GM19438 (cell line): ENCODE measurements at regions not wholly inside any gene's neighbourhood (a gene's known extent, or its start where the extent isn't known, plus 50 kb on each side); places are given as distances from the start of the nearest gene placed in this dataset.

Experiments
- ATAC-seq: cut with Tn5 transposase; IDR thresholded peaks from one replicate; pipeline ENCODE4 v1.9.1; 2021; ENCODE audit warnings: low read depth; ENCODE audit not compliant: unreplicated experiment

GRCh38 chr1:209328196-209328595, 255.3 kb upstream of the CAMK1G start:
- ATAC-seq, result no peak

- ATAC-seq, result no peak
Observed at GRCh38 chr1:209335178-209335577, 248.3 kb upstream of the CAMK1G start.

- no peak for ATAC-seq
Observed at GRCh38 chr1:209341146-209341545, 242.4 kb upstream of the CAMK1G start.

DNA sequence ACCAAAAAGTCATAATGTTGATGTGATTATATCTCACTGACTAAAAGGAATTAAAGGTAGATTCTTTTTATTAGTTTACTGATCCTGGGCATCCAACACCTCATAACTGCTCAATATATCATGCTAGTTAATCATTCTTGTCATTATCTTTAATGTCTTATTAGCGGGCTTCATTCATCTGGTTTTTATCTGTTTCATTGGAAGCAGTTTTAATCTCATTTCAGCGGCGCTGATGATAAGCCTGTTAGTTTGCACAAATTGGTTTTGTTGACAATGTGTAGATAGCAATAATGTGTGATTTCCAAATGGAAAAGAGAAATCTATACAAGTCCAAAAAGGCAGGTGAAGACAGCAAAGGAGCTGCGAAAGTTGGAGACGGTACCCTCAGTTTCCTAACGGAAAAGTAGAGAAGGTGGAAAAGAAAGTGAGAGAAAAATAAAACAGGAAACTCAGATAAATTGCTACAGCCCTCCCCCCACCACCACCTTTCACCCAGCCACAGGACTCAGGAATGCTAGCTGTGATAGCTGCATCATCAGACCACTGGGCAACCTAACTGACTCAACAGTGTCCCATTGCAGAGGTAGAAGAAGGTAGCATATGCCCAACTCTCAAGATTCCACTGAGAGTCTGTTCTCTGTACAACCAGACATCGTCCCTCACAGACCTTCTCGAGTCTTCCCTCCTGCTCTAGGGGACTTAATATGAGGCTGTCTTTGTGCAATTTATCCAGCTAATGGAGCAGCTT, 241.7 kb upstream of the CAMK1G start:
- no peak for ATAC-seq

DNA sequence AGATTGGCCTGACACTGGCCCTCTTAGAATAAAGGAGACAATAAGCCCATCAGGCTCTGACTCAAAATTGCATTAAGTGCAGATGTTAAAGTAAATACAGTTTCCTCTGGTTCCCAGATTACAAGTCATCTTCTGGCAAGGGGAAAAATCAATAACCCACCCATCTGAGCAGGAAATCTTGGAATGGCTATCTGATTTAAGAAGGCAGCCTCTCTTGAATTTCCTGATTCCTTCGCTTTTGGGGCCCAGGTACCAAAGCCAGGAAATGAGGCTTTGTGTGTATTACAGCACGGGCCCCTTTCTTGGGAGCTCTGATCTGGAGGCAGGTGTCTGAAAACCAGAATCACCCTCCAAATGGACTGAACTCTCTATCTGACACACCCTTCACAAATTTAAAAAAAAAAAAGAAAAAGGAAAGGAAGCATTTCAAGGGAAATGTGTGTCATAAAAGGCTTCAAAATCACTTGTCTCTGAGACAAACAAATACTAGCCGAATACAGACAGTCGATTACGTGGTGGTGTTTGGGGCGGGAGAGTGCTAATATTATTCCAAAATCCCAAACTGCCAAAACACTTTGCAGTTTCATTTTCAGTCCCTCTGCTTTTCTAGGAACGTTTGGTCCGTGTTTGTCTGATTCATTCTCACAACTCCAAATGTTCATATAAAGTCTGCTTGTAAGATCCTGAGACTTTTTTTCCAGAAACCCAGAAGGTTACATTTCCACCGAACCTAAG, 240.9 kb upstream of the CAMK1G start:
- no peak for ATAC-seq

DNA sequence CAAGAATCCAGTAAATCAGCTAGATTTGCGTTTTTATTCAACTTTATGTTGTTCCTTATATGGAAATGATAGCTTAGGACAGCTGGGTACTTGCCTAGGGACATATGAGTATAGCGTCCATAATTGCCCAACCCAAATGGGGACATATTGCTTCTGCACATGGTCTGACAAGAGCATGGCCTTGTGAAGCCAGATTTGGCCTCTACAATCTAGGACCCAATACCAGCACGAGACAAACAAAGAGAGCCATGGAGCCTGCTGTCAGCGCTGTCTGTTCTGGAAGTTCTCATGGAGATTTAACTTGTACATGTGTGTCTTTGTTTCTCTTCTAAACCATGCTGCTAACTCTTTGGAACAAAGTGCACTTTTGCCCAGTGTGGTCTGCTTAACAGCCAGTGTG, 240.0 kb upstream of the CAMK1G start:
- no peak for ATAC-seq

DNA sequence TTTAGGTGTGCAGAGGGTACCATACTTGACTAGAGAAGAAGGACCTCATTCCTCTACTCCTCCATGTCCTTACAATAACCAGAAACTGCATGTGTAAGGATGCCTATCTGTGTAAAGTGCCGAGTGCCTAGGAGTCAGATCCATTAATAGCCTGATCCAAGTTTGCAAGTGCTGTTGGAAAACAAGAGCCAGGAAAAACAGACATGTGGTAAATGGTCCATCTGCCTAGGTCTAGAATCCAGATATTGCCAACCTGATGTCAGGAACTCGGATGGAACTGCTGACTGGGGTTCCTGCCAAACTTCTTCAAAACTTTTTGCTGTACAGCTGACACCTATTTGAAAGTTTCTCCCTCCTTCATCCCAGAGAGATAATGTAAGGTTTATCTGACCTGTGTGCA, 239.4 kb upstream of the CAMK1G start:
- no peak for ATAC-seq

GRCh38 chr1:209349363-209350308, 233.9 kb upstream of the CAMK1G start:
- no peak for ATAC-seq

- no peak for ATAC-seq
Observed at GRCh38 chr1:209353053-209353452, 230.5 kb upstream of the CAMK1G start.

- ATAC-seq, result peak; percentile 84
Observed at GRCh38 chr1:209354111-209354839, 229.2 kb upstream of the CAMK1G start.

DNA sequence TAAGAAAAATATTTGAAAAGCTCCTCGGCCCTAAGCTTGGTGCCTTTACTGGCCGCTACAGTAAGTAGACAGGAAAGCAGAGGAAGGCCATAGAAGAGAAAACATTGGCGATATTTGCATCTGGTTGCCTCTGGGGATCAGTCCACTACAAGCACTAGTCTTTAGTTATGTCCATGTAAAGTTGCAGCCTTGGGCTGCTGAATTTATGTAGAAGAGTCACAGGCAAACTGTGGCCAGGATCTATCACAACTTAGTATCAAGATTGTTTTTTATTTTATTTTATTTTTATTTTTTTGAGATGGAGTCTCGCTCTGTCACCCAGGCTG, 228.7 kb upstream of the CAMK1G start:
- no peak for ATAC-seq

GRCh38 chr1:209355415-209355814, 228.1 kb upstream of the CAMK1G start:
- ATAC-seq, result no peak

DNA sequence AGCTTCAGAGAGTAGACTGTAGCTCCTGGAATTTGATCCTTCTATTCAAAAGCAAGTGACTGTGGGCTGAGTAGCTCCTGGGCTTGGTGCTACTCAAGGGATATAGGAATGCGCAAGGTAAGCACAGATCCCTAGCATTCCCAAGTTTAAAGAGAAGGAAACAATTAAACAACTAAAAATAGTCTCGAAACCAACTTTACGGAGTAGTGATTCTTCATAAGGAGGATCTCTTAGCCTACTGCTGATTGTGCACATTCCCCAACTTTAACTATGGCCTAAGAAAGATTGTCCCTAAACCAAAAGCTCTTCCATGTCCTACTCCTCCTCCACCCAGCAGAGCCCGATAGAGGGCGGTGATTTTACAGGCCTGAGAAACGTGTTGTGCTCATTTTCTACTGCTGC, 226.5 kb upstream of the CAMK1G start:
- ATAC-seq, result no peak

GRCh38 chr1:209363112-209363511, 220.4 kb upstream of the CAMK1G start:
- no peak for ATAC-seq

DNA sequence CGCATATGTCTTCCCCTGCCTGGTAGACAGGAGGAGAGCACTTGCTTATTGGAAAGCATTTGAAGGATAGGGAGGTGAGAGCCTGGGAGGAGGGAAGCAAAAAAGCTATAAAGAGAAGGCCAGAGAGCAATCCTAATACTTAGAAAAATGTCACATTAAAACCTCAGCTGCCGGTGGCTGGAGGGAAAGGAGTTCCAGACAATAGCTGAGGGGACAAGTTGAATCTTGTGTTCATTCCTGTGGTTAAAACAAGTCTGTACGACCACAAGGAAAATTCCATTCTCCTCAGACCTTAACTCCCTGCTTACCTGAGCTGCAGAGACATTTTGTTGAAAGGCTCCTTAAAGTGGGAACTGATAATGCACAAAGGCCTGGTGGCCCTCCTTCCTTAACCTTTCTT, 218.8 kb upstream of the CAMK1G start:
- no peak for ATAC-seq

- no peak for ATAC-seq
Observed at GRCh38 chr1:209367061-209367772, 216.3 kb upstream of the CAMK1G start.

DNA sequence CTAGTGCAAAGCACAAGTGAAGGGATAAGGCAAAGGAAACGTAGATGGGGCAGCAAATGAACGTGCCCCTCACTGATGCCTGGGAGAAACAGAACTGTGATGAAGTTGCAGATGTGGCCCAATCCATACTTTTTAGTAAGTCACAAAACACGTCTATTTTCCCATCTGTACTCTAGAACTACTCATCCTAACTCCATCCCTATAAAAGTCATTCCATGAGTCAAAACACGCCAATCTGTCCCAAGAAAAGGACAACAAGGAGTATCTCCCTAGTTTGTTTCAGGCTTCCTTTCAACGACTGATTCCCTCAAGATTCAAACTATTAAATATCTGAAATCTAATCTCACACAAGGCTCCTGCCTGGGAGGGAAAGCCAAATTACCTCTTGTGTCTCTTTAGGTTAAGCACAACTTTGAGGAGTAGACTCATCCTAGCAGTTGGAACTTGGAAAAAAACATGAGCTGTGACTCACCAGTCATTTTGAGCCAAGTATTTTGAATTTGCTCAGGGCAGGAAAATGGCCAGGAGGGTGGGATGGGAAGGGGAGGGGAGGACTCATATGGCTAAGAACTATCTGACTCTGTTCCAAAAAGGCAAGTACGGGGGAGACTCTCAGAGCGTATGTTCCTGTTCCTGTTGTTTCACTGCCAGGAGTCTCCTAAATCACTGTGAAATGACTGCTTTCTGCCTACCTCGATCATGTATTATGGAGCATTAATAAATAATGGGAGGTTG, 214.5 kb upstream of the CAMK1G start:
- ATAC-seq, result no peak

DNA sequence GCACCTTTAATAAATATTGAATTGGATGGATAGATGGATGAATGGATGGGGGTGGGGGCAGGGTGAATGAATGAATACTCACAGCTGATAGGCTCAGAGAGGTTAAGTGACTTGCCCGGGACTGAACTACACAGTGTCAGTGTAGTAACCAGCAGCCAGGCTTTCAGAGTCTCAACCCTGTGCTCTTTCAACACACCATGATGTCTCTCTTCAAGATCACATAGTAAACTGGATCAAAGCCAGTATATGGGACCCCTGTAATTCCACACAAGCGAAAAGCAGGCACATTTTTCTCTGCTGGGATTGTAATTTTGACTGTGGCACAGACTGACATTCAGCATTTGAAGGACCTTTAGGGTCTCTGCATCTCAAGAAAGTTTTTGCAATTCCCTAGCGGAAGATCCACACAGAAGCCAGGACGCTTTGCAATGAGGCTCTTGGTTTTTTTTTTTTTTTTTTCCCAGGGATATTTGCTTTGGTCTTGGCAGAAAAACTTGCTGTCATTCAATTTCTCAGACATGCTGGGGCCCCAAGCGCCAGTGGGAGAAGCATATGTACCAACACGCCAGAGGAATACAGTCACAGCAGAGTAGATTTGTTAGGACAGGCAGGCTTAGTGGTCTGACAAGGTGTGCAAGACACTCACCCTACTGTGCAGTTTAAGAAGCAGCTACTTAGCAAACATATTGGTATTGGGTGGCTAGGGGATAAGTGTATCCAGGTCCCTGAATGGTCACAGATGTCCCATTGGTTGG, 213.1 kb upstream of the CAMK1G start:
- ATAC-seq, result no peak

DNA sequence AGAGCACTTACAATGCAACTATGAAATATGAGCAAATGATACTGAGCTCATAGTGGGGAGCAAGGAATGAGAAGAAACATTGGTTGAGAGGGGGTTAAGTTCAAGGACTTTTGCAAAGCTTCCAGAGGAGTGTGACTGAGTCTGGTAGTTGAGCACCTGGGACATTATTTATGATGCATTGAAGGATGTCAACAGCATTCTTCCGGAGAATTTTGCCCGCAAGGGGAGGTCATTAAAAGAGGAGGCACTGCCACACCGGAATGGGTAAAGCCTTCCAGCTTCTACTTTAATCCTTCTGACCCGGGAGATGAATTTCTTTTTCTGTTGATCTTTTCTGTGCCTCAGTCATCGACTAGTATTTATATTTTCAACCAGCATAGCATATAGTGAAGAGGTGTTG, 208.4 kb upstream of the CAMK1G start:
- no peak for ATAC-seq
